ENCODE measurements at regions not wholly inside any gene's neighbourhood (a gene's known extent, or its start where the extent isn't known, plus 50 kb on each side); places are given as distances from the start of the nearest gene placed in this dataset.

- TF ChIP-seq CTCF (IDR thresholded peaks at IDR 0.05; ENCODE audit: control extremely low read depth in 1 of 3, insufficient read depth in 1 of 3, low read depth in 1 of 3, low read length in 3 of 3) (no peak), EZH2 (IDR thresholded peaks at IDR 0.05; ENCODE audit: low read depth, low read length, severe bottlenecking) (no peak), KDM1A (IDR thresholded peaks at IDR 0.05; ENCODE audit: borderline replicate concordance, low read length) (no peak), RAD21 (IDR thresholded peaks at IDR 0.05 in 1 of 2, conservative IDR thresholded peaks at IDR 0.05 in 1 of 2; ENCODE audit: low read depth in 2 of 2, low read length in 2 of 2) (no peak)
Observed at GRCh38 chr9:27940535-27940934, 367.3 kb upstream of the C9orf72 start.
